ENCODE measurements at regions not wholly inside any gene's neighbourhood (a gene's known extent, or its start where the extent isn't known, plus 50 kb on each side); places are given as distances from the start of the nearest gene placed in this dataset.

DNA sequence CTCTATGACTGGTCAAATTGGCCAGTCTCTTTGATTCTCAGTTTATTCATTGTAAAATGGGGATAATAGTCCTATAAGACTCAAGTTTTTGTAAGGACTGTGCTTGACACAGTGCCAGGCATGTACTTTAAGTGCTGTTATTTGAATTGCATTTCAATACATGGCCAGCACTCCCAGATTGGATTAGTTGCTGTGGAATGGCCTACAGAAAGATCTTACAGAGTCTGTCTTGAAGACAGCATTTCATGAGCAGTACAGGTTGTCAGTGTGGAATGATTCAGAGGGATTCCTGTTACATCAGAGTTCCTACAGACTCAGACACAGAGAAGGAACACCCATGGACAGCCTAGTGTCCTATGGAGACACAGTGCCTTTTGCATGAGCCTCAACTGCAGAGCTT, 238.1 kb upstream of the BMPER start (continued):
- TF ChIP-seq CTCF (IDR thresholded peaks at IDR 0.05 in 2 of 3, conservative IDR thresholded peaks at IDR 0.05 in 1 of 3; ENCODE audit: borderline replicate concordance in 1 of 3, insufficient read depth in 1 of 3, low read depth in 2 of 3, low read length in 2 of 3) (no peak), REST (IDR thresholded peaks at IDR 0.05; ENCODE audit: low read depth) (no peak), TCF7L2 (IDR thresholded peaks at IDR 0.05; ENCODE audit: borderline replicate concordance, extremely low read depth, insufficient read depth, insufficient read length) (no peak)

DNA sequence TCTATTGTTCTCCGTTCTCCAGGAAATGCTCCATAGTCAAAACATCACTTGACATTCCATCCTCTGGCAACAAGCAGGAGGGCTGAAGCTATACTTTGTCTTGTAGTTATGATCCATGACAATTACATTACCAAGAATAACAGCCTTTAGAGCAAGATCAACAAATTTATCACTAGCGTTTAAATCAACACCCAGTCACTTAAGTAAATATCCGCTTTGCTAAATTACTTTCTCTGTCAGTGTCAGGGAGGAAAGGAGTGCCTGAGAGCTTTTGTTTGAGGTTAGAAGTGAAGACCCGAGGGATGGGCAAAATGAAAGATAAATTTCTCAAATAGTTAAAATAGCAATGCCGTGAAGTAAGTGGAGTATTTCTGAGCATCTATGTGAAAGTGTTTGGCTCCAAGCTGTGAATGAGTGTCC, 236.1 kb upstream of the BMPER start:
- CTCF ChIA-PET, result no interaction called here
- DNase-seq (ENCODE audit: low read depth, low spot score), result no peak
- TF ChIP-seq, protein P1, sequence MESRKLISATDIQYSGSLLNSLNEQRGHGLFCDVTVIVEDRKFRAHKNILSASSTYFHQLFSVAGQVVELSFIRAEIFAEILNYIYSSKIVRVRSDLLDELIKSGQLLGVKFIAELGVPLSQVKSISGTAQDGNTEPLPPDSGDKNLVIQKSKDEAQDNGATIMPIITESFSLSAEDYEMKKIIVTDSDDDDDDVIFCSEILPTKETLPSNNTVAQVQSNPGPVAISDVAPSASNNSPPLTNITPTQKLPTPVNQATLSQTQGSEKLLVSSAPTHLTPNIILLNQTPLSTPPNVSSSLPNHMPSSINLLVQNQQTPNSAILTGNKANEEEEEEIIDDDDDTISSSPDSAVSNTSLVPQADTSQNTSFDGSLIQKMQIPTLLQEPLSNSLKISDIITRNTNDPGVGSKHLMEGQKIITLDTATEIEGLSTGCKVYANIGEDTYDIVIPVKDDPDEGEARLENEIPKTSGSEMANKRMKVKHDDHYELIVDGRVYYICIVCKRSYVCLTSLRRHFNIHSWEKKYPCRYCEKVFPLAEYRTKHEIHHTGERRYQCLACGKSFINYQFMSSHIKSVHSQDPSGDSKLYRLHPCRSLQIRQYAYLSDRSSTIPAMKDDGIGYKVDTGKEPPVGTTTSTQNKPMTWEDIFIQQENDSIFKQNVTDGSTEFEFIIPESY (IDR thresholded peaks at IDR 0.05; ENCODE audit: extremely low read depth, insufficient replicate concordance, low read length), result no peak
- TF ChIP-seq TCF7L2 (IDR thresholded peaks at IDR 0.05; ENCODE audit: borderline replicate concordance, extremely low read depth, insufficient read depth, insufficient read length) (no peak), REST (IDR thresholded peaks at IDR 0.05; ENCODE audit: low read depth) (no peak), JUND (IDR thresholded peaks at IDR 0.05) (no peak), POLR2A (IDR thresholded peaks at IDR 0.05; ENCODE audit: borderline replicate concordance, extremely low read depth, insufficient read depth, insufficient read length) (no peak), ZFX (IDR thresholded peaks at IDR 0.05) (no peak), SP1 (IDR thresholded peaks at IDR 0.05; ENCODE audit: low read depth) (no peak), SRF (IDR thresholded peaks at IDR 0.05; ENCODE audit: low read depth) (no peak), ZNF274 (IDR thresholded peaks at IDR 0.05; ENCODE audit: low read depth, low read length) (no peak), RAD21 (IDR thresholded peaks at IDR 0.05; ENCODE audit: low read depth) (no peak)
- TF ChIP-seq, protein P2, sequence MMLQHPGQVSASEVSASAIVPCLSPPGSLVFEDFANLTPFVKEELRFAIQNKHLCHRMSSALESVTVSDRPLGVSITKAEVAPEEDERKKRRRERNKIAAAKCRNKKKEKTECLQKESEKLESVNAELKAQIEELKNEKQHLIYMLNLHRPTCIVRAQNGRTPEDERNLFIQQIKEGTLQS (IDR thresholded peaks at IDR 0.05), result no peak

More for the DNA sequence above, 236.1 kb upstream of the BMPER start:
- Histone ChIP-seq H3K79me2 (ENCODE audit: insufficient read depth, low read length) (no peaks in the 10 kb centered on the region), H3K4me2 (ENCODE audit: low read length) (no peak overlapping the region), H3K9me3 (ENCODE audit: control insufficient read depth in 1 of 2, insufficient read depth in 1 of 2, low read depth in 1 of 2, low read length in 2 of 2) (no peaks in the 10 kb centered on the region), H3K27me3 (ENCODE audit: insufficient read depth, low read length) (no peaks in the 10 kb centered on the region), H2AFZ (ENCODE audit: low read depth, low read length, poor library complexity, severe bottlenecking) (no peak overlapping the region), H3K4me3 (replicated peaks in 1 of 2; ENCODE audit: low read depth in 1 of 2, low read length in 2 of 2) (no peak overlapping the region), H4K20me1 (ENCODE audit: insufficient read depth) (no peaks in the 10 kb centered on the region), H3K4me1 (ENCODE audit: control insufficient read depth in 1 of 2, insufficient read depth in 2 of 2, low read length in 2 of 2) (no peaks in the 10 kb centered on the region), H3K9ac (ENCODE audit: low read length) (no peak overlapping the region), H3K9me2 (ENCODE audit: insufficient read depth) (no peaks in the 10 kb centered on the region), H3K27ac (ENCODE audit: low read depth, low read length) (no peak overlapping the region), H3K36me3 (ENCODE audit: control insufficient read depth in 1 of 2, insufficient read depth in 2 of 2, low read length in 2 of 2) (no peaks in the 10 kb centered on the region)
- POLR2A ChIA-PET, result no interaction called here
- intact Hi-C loops (cut with micrococcal nuclease), result no loop called here
- BruUV-seq (replicated peaks), result no TSS peak
- RAD21 ChIA-PET (ENCODE audit: low non-redundant PET in 1 of 2, low total read pairs in 2 of 2, uncharacterized antibody in 2 of 2, unreplicated experiment in 2 of 2), result no interaction called here
- no peak for ATAC-seq

All from HCT116 (cell line).